Ishikawa (cell line): ENCODE measurements at regions not wholly inside any gene's neighbourhood (a gene's known extent, or its start where the extent isn't known, plus 50 kb on each side); places are given as distances from the start of the nearest gene placed in this dataset.

Experiments used
- CEBPB ChIP-seq: IDR thresholded peaks from 2 replicates; pipeline ENCODE4 v1.6.1; 2012
- CREB1 ChIP-seq: IDR thresholded peaks from 2 replicates; pipeline ENCODE4 v1.6.1; 2012; ENCODE audit warnings: low read depth
- EP300 ChIP-seq: IDR thresholded peaks from 2 replicates; pipeline ENCODE4 v1.6.1; 2012; ENCODE audit warnings: borderline replicate concordance
- FOXM1 ChIP-seq: IDR thresholded peaks from 2 replicates; pipeline ENCODE4 v1.6.1; 2012; ENCODE audit warnings: low read depth, borderline replicate concordance
- MAX ChIP-seq: IDR thresholded peaks from 2 replicates; pipeline ENCODE4 v1.6.1; 2012
- NFIC ChIP-seq: IDR thresholded peaks from 2 replicates; pipeline ENCODE4 v1.6.1; 2012
- RAD21 ChIP-seq: IDR thresholded peaks from 2 replicates; pipeline ENCODE4 v1.6.1; 2012; ENCODE audit warnings: low read depth
- REST ChIP-seq: IDR thresholded peaks from 2 replicates; pipeline ENCODE4 v1.6.1; 2012; ENCODE audit warnings: low read depth, mild to moderate bottlenecking
- TAF1 ChIP-seq: IDR thresholded peaks from 2 replicates; pipeline ENCODE4 v1.6.1; 2012; ENCODE audit warnings: low read depth, mild to moderate bottlenecking
- TCF12 ChIP-seq: IDR thresholded peaks from 2 replicates; pipeline ENCODE4 v1.6.1; 2012; ENCODE audit warnings: low read depth
- TEAD4 ChIP-seq: IDR thresholded peaks from 2 replicates; pipeline ENCODE4 v1.6.1; 2012
- USF1 ChIP-seq: IDR thresholded peaks from 2 replicates; pipeline ENCODE4 v1.6.1; 2012
- YY1 ChIP-seq: IDR thresholded peaks from 2 replicates; pipeline ENCODE4 v1.6.1; 2012; ENCODE audit warnings: low read depth
- ZBTB7A ChIP-seq: IDR thresholded peaks from 2 replicates; pipeline ENCODE4 v1.6.1; 2012; ENCODE audit warnings: low read depth

- TF ChIP-seq RAD21 (no peak), MAX (no peak), CREB1 (no peak), ZBTB7A (no peak), CEBPB (no peak), YY1 (no peak), USF1 (no peak), EP300 (no peak), TEAD4 (no peak), FOXM1 (no peak)
Observed at GRCh38 chr4:52373650-52374049, 285.5 kb downstream of the USP46 start.

- no peak for TF ChIP-seq USF1
- TF ChIP-seq REST = no peak
- no peak for TF ChIP-seq TAF1
- TF ChIP-seq CEBPB = no peak
- no peak for TF ChIP-seq MAX
- TF ChIP-seq EP300 = no peak
- no peak for TF ChIP-seq FOXM1
- TF ChIP-seq NFIC = no peak
Observed at GRCh38 chr4:52374877-52375276, 284.2 kb downstream of the USP46 start.

- TF ChIP-seq REST (no peak), RAD21 (peak; percentile 67), ZBTB7A (no peak), USF1 (no peak), NFIC (no peak), TEAD4 (no peak), TAF1 (no peak), TCF12 (no peak), CEBPB (no peak)
Observed at GRCh38 chr4:52376132-52376704, 282.9 kb downstream of the USP46 start.

- TF ChIP-seq CEBPB (no peak), NFIC (no peak), USF1 (no peak)
Observed at GRCh38 chr4:52377563-52377962, 281.5 kb downstream of the USP46 start.

GRCh38 chr4:52407545-52407944 lies 251.6 kb downstream of the USP46 start:
- TF ChIP-seq MAX (no peak), FOXM1 (no peak), ZBTB7A (no peak), CREB1 (no peak), RAD21 (no peak), TAF1 (no peak), CEBPB (no peak), EP300 (no peak), YY1 (no peak), USF1 (no peak)
